GM19240 (cell line): ENCODE measurements at regions not wholly inside any gene's neighbourhood (a gene's known extent, or its start where the extent isn't known, plus 50 kb on each side); places are given as distances from the start of the nearest gene placed in this dataset.
"Not testable (repeated sequence)": the region's sequence is repeated elsewhere in the genome, so short reads cannot be mapped to it uniquely, and the experiment has no call there.

Source experiments
- DNase-seq: peaks from one replicate; pipeline ENCODE4 v3.0.0; 2011; ENCODE audit warnings: low spot score; ENCODE audit not compliant: insufficient read length

GRCh38 chr6:144612811-144613210 lies 327.7 kb downstream of the UTRN start:
- no peak for DNase-seq

GRCh38 chr6:144613859-144614258 lies 328.7 kb downstream of the UTRN start:
- no peak for DNase-seq

DNA sequence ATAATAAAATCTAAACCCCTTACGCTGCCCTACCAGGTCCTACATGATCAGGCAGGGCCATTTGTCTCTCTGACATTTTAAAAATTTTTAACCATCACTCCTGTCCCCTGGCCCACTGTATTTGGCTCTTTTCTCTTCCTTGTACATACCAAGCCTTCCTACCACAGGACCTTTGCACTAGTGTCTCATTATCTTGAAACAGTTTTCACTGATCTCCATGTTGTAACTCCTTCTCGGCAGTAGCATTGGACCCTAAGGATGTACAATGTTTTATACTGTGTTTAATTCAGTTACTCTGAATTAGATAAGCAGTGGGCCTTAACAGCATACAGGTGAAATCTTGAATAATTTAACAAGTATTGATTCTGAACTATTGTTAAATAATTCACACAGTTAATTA lies 330.7 kb downstream of the UTRN start:
- no peak for DNase-seq

- DNase-seq: no peak
Measured at GRCh38 chr6:144617191-144617590, 332.1 kb downstream of the UTRN start.

GRCh38 chr6:144617708-144618107 lies 332.6 kb downstream of the UTRN start:
- no peak for DNase-seq

GRCh38 chr6:144619966-144620365 lies 334.8 kb downstream of the UTRN start:
- no peak for DNase-seq

DNA sequence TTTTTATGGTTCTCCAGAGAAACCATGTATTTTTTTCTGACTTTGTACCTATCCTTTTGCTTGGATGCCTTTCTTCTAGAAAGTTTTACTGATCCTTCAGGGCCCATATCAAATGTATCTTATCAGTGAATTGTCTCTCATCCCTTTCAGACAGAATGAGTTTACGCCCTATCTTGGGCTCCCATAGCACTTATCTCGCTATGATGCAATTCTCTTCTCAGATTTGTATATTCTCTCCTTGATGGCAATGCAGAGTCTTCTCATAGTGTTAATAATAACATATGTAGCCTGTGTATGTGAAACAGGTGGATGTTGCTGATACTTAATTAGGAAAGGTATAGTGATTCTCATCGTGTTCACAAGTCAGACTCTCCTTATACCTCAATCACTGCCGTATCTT lies 336.2 kb downstream of the UTRN start:
- DNase-seq: no peak

- no peak for DNase-seq
Measured at GRCh38 chr6:144624246-144624645, 339.1 kb downstream of the UTRN start.

- DNase-seq: no peak
Measured at GRCh38 chr6:144624716-144625115, 339.6 kb downstream of the UTRN start.

DNA sequence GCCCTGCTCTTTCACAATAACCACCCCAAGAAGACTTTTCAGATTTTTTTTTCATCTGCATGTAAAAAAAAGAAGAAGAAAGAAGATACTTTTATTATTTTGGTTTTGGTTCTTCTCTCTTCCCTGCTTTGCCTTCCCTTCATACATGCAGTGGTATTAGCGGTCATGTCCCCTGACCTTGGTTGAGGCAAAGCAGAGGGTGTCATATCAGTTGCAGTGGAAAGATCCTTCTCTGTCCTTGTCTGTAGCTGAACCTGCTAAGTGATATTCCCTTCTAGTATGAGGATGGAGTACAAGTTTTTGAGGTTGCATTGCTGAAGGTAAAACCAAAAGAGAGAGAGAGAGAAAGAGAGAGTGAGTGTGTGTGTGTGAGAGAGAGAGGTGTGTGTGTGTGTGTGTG lies 345.7 kb downstream of the UTRN start:
- DNase-seq: no peak

GRCh38 chr6:144632266-144632665 lies 347.1 kb downstream of the UTRN start:
- DNase-seq: no peak

GRCh38 chr6:144633886-144634285 lies 348.8 kb downstream of the UTRN start:
- no peak for DNase-seq

DNA sequence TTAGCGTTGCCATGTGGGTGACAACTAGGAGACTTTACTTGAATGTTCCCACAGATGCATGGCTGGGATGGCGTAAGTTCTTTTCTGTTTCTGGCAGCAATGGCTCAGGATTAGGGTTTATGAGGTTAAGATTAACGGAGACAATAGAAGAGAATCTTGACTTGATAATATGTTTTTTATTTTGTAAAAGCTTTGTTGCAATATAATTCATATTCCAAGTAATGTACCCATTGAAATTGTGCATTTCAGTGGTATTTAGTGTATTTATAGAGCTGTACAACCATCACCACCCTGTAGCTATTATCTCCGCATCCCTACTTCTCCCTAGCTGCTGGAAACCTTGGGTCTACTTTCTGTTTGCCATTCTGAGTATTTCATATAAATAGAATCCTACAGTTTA lies 349.2 kb downstream of the UTRN start:
- DNase-seq: no peak

DNA sequence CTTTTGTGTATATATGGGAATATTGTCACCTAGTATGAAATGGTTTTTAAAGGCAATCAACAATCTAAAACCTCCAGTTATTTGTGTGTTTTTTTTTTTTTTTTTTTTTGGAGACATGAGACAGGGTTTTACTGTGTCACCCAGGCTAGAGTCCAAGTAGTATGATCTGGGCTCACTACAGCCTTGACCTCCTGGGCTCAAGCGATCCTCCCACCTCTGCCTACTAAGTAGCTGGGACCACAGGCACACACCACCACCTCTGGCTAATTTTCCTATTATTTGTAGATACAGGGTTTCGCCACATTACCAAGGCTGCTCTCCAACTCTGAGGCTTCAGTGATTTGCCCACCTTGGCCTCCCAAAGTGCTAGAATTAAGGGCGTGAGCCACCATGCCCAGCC lies 349.9 kb downstream of the UTRN start:
- DNase-seq: no peak

DNA sequence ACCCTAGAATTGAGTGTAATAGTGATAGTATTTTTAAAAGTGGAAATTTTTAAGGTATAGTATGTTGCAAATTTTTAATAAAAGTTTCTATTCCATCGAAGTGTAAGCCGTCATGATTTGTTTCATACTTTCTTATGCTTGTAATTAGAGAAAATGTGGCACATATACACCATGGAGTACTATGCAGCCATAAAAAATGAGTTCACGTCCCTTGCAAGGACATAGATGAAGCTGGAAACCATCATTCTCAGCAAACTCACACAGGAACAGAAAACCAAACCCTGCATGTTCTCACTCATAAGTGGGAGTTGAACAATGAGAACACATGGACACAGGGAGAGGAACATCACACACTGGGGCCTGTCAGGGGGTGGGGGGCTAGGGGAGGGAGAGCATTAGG lies 350.9 kb downstream of the UTRN start:
- DNase-seq: not testable (repeated sequence)

GRCh38 chr6:144637541-144637940 lies 352.4 kb downstream of the UTRN start:
- no peak for DNase-seq

DNA sequence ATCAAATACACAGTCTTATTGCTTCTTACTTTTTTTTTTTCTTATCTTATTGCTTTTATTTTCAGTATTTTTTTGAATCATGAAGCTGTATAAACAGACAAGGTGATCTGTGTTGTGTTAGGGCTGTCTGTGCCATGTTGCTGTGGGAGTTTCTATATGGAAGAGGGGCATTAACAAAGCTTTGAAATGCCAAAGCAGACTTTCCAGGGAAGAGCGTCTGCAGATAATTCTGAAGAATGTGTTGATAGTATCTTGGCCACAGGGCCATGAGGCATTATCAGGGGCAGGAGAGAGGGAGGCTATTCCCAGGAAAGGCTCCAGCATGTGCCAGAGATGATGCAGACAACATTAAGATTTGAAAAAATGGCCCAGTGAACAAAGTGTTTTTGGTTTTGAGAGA lies 354.5 kb downstream of the UTRN start:
- DNase-seq: no peak

GRCh38 chr6:144641286-144641685 lies 356.2 kb downstream of the UTRN start:
- DNase-seq: no peak

GRCh38 chr6:144644776-144645175 lies 359.6 kb downstream of the UTRN start:
- no peak for DNase-seq

- no peak for DNase-seq
Measured at GRCh38 chr6:144646093-144647056, 361.2 kb downstream of the UTRN start.

- no peak for DNase-seq
Measured at GRCh38 chr6:144647406-144647964, 362.4 kb downstream of the UTRN start.

DNA sequence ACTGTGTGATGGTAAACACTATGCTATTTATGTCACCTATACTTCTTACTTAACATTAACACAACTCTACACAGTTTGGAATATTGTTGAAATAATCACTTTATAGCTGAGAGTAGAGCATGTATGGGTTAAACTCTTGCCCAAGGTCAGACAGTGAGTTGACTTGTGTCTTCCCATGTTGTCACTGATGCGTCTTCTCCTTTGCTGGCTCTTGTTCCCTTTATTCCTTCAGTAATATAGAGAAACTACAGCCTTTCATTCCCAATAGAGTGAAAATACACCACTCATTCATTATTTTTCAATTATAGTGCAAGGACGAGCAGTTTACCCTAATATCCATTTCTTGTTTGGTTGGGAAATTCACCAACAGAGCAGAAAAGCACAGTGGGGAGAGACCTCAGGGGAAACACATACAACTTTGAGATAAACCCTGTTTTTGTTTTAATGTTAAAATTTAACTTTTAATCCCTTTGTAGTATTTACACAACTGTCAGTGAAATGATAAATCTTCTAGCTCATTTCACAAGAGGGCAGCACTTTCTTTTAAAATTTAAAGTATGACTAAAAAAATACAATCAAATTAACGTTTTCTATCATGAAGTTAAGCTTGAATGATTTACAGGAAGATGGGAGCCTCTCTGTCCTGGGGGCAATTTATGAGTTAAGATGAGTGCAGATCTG lies 363.0 kb downstream of the UTRN start:
- no peak for DNase-seq
